ENCODE measurements at regions not wholly inside any gene's neighbourhood (a gene's known extent, or its start where the extent isn't known, plus 50 kb on each side); places are given as distances from the start of the nearest gene placed in this dataset.

- DNase-seq: no peak
These were observed 2584.7 kb upstream of the PCDH20 start for GRCh38 chr13:64000321-64000720.

- DNase-seq: no peak
These were observed 2584.1 kb upstream of the PCDH20 start for GRCh38 chr13:63999614-64000305.

- DNase-seq: no peak
These were observed 2567.7 kb upstream of the PCDH20 start for GRCh38 chr13:63983366-63983765.

- no peak for DNase-seq
These were observed 2564.3 kb upstream of the PCDH20 start for GRCh38 chr13:63979951-63980350.

GRCh38 chr13:63972328-63972727 lies 2556.7 kb upstream of the PCDH20 start:
- no peak for DNase-seq

- no peak for DNase-seq
These were observed 2539.0 kb upstream of the PCDH20 start for GRCh38 chr13:63954683-63955082.

GRCh38 chr13:63948045-63948444 lies 2532.4 kb upstream of the PCDH20 start:
- no peak for DNase-seq

- no peak for DNase-seq
These were observed 2529.3 kb upstream of the PCDH20 start for GRCh38 chr13:63944911-63945310.

GRCh38 chr13:63942372-63942771 lies 2526.7 kb upstream of the PCDH20 start:
- no peak for DNase-seq

- no peak for DNase-seq
These were observed 2523.2 kb upstream of the PCDH20 start for GRCh38 chr13:63938851-63939250.

GRCh38 chr13:63910511-63910910 lies 2494.9 kb upstream of the PCDH20 start:
- DNase-seq: no peak

- DNase-seq: no peak
These were observed 2494.2 kb upstream of the PCDH20 start for GRCh38 chr13:63909726-63910375.

GRCh38 chr13:63902141-63902540 lies 2486.5 kb upstream of the PCDH20 start:
- DNase-seq: no peak

- DNase-seq: no peak
These were observed 2486.0 kb upstream of the PCDH20 start for GRCh38 chr13:63901630-63902029.

GRCh38 chr13:63900406-63900805 lies 2484.8 kb upstream of the PCDH20 start:
- no peak for DNase-seq

GRCh38 chr13:63896321-63896720 lies 2480.7 kb upstream of the PCDH20 start:
- DNase-seq: no peak

- no peak for DNase-seq
These were observed 2466.4 kb upstream of the PCDH20 start for GRCh38 chr13:63882052-63882451.

GRCh38 chr13:63880705-63881104 lies 2465.1 kb upstream of the PCDH20 start:
- DNase-seq: no peak

GRCh38 chr13:63873936-63874335 lies 2458.3 kb upstream of the PCDH20 start:
- DNase-seq: no peak

- no peak for DNase-seq
These were observed 2448.7 kb upstream of the PCDH20 start for GRCh38 chr13:63864171-63864902.

- no peak for DNase-seq
These were observed 2439.9 kb upstream of the PCDH20 start for GRCh38 chr13:63855457-63856118.

GRCh38 chr13:63853816-63854215 lies 2438.2 kb upstream of the PCDH20 start:
- no peak for DNase-seq

GRCh38 chr13:63851526-63851925 lies 2435.9 kb upstream of the PCDH20 start:
- no peak for DNase-seq

Measured in NCI-H1694 treated with DMSO at 0.1 percent for 48 hours (cell line).